SK-N-SH treated with all-trans-retinoic acid at 6 μM for 48 hours (cell line): ENCODE measurements at regions not wholly inside any gene's neighbourhood (a gene's known extent, or its start where the extent isn't known, plus 50 kb on each side); places are given as distances from the start of the nearest gene placed in this dataset.

Experiments
- ARNTL ChIP-seq: fragments of 450-650 bp; formaldehyde crosslinking; IDR thresholded peaks from 2 replicates; pipeline ENCODE4 v1.5.0; 2020; ENCODE audit warnings: low read depth, mild to moderate bottlenecking, moderate library complexity, borderline replicate concordance
- ESRRG ChIP-seq: fragments of 250-450 bp; sonication (Bioruptor Pico); IDR thresholded peaks from 2 replicates; pipeline ENCODE4 v1.6.1; 2021; ENCODE audit warnings: mild to moderate bottlenecking
- RARB ChIP-seq: fragments of 250-450 bp; sonication (Bioruptor Pico); IDR thresholded peaks from 2 replicates; pipeline ENCODE4 v1.8.0; 2021; ENCODE audit warnings: mild to moderate bottlenecking, moderate library complexity
- TCF4 ChIP-seq: fragments of 250-450 bp; sonication (Bioruptor Pico); IDR thresholded peaks from 2 replicates; pipeline ENCODE4 v1.8.0; 2021; ENCODE audit warnings: mild to moderate bottlenecking, moderate library complexity, borderline replicate concordance
- ZFP3 ChIP-seq: fragments of 250-450 bp; sonication (Bioruptor Pico); IDR thresholded peaks from 2 replicates; pipeline ENCODE4 v1.5.0; 2020; ENCODE audit warnings: mild to moderate bottlenecking, moderate library complexity

GRCh38 chr14:87084908-87085307, 908.1 kb downstream of the GALC start:
- TF ChIP-seq ESRRG (CRISPR knock-in tag) = no peak
- no peak for TF ChIP-seq ARNTL
- no peak for TF ChIP-seq TCF4 (CRISPR knock-in tag)
- TF ChIP-seq ZFP3 (CRISPR knock-in tag) = no peak
- TF ChIP-seq RARB (CRISPR knock-in tag) = no peak
